ENCODE measurements at regions not wholly inside any gene's neighbourhood (a gene's known extent, or its start where the extent isn't known, plus 50 kb on each side); places are given as distances from the start of the nearest gene placed in this dataset.
"Not testable (repeated sequence)": the region's sequence is repeated elsewhere in the genome, so short reads cannot be mapped to it uniquely, and the experiment has no call there.

GRCh38 chr7:91353848-91354247 is 89.6 kb downstream of the FZD1 start:
- TF ChIP-seq POLR2A (IDR thresholded peaks at IDR 0.05) (no peak), EP300 (IDR thresholded peaks at IDR 0.05) (no peak), CTCF (IDR thresholded peaks at IDR 0.05) (no peak), POLR2AphosphoS5 (IDR thresholded peaks at IDR 0.05) (no peak)
- Histone ChIP-seq H3K4me1 (peaks cover 17% of the 10 kb centered on the region), H3K36me3 (no peaks in the 10 kb centered on the region), H3K27me3 (no peaks in the 10 kb centered on the region), H3K9me3 (no peaks in the 10 kb centered on the region), H3K4me3 (no peak overlapping the region), H3K27ac (no peak overlapping the region)
- no peak for DNase-seq (ENCODE audit: low spot score in 2 of 2)
- 58% methylated on average over 2 of the region's 2 CpGs for WGBS

- no peak overlapping the region for H3K4me3 ChIP-seq
- peaks cover 17% of the 10 kb centered on the region for H3K4me1 ChIP-seq
- H3K27ac ChIP-seq, result no peak overlapping the region
- 82% methylated on average over 7 of the region's 7 CpGs for WGBS
- no peaks in the 10 kb centered on the region for H3K9me3 ChIP-seq
- no peaks in the 10 kb centered on the region for H3K27me3 ChIP-seq
- no peaks in the 10 kb centered on the region for H3K36me3 ChIP-seq
- TF ChIP-seq POLR2A (IDR thresholded peaks at IDR 0.05) (no peak), EP300 (IDR thresholded peaks at IDR 0.05) (no peak), CTCF (IDR thresholded peaks at IDR 0.05) (no peak), POLR2AphosphoS5 (IDR thresholded peaks at IDR 0.05) (no peak)
- no peak for DNase-seq (ENCODE audit: low spot score in 2 of 2)
Observed at GRCh38 chr7:91355695-91356435, 91.6 kb downstream of the FZD1 start.

GRCh38 chr7:91356915-91357314 is 92.7 kb downstream of the FZD1 start:
- Histone ChIP-seq H3K36me3 (no peaks in the 10 kb centered on the region), H3K9me3 (no peaks in the 10 kb centered on the region), H3K4me1 (peaks cover 17% of the 10 kb centered on the region), H3K27ac (no peak overlapping the region), H3K4me3 (no peak overlapping the region), H3K27me3 (no peaks in the 10 kb centered on the region)
- no peak for TF ChIP-seq POLR2A (IDR thresholded peaks at IDR 0.05)
- DNase-seq (ENCODE audit: low spot score in 2 of 2), result no peak

- H3K27ac ChIP-seq, result no peak overlapping the region
- TF ChIP-seq POLR2A (IDR thresholded peaks at IDR 0.05) (no peak), EP300 (IDR thresholded peaks at IDR 0.05) (no peak), CTCF (IDR thresholded peaks at IDR 0.05) (no peak), POLR2AphosphoS5 (IDR thresholded peaks at IDR 0.05) (no peak)
- 29% methylated on average over 1 of the region's 1 CpG for WGBS
Observed at GRCh38 chr7:91357379-91357778, 93.1 kb downstream of the FZD1 start.

GRCh38 chr7:91357901-91358300 is 93.7 kb downstream of the FZD1 start:
- Histone ChIP-seq H3K27ac (no peak overlapping the region), H3K36me3 (no peaks in the 10 kb centered on the region), H3K27me3 (no peaks in the 10 kb centered on the region), H3K4me3 (no peak overlapping the region), H3K9me3 (no peaks in the 10 kb centered on the region), H3K4me1 (peaks cover 17% of the 10 kb centered on the region)
- DNase-seq (ENCODE audit: low spot score in 2 of 2), result no peak
- no peak for TF ChIP-seq POLR2A (IDR thresholded peaks at IDR 0.05)
- no peak for TF ChIP-seq CTCF (IDR thresholded peaks at IDR 0.05)
- TF ChIP-seq EP300 (IDR thresholded peaks at IDR 0.05), result no peak
- TF ChIP-seq POLR2AphosphoS5 (IDR thresholded peaks at IDR 0.05), result no peak
- WGBS, result 28% methylated on average over 1 of the region's 1 CpG

More at GRCh38 chr7:91357379-91357778, 93.1 kb downstream of the FZD1 start:
- no peak overlapping the region for H3K4me3 ChIP-seq
- H3K36me3 ChIP-seq, result no peaks in the 10 kb centered on the region
- H3K9me3 ChIP-seq, result no peaks in the 10 kb centered on the region
- no peaks in the 10 kb centered on the region for H3K27me3 ChIP-seq
- peaks cover 17% of the 10 kb centered on the region for H3K4me1 ChIP-seq
- DNase-seq (ENCODE audit: low spot score in 2 of 2), result no peak

GRCh38 chr7:91358303-91358702 is 94.1 kb downstream of the FZD1 start:
- TF ChIP-seq CTCF (IDR thresholded peaks at IDR 0.05) (no peak), EP300 (IDR thresholded peaks at IDR 0.05) (no peak), POLR2A (IDR thresholded peaks at IDR 0.05) (no peak), POLR2AphosphoS5 (IDR thresholded peaks at IDR 0.05) (no peak)
- H3K36me3 ChIP-seq, result no peaks in the 10 kb centered on the region
- no peaks in the 10 kb centered on the region for H3K9me3 ChIP-seq
- whole genome bisulfite sequencing, result 43% methylated on average over 2 of the region's 2 CpGs
- no peak for DNase-seq (ENCODE audit: low spot score in 2 of 2)
- no peak overlapping the region for H3K27ac ChIP-seq
- peaks cover 17% of the 10 kb centered on the region for H3K4me1 ChIP-seq
- no peak overlapping the region for H3K4me3 ChIP-seq
- no peaks in the 10 kb centered on the region for H3K27me3 ChIP-seq

- H3K27me3 ChIP-seq; H3K4me1 ChIP-seq; H3K27ac ChIP-seq; DNase-seq (ENCODE audit: low spot score in 2 of 2); H3K36me3 ChIP-seq; H3K9me3 ChIP-seq; H3K4me3 ChIP-seq: not testable (repeated sequence)
- 88% methylated on average over 5 of the region's 5 CpGs for WGBS
Observed at GRCh38 chr7:91365097-91365496, 100.9 kb downstream of the FZD1 start.

Measured in suprapubic skin (tissue), 4 donors.